PFSK-1 (cell line): ENCODE measurements at regions not wholly inside any gene's neighbourhood (a gene's known extent, or its start where the extent isn't known, plus 50 kb on each side); places are given as distances from the start of the nearest gene placed in this dataset.

Source experiments
- FOXP2 ChIP-seq: optimal IDR thresholded peaks from 2 replicates; pipeline ENCODE3; 2011; ENCODE audit warnings: borderline replicate concordance, control low read depth, inconsistent platforms; ENCODE audit not compliant: insufficient read depth; ENCODE audit errors: extremely low read length, extremely low read depth
- POLR2AphosphoS5 ChIP-seq: IDR thresholded peaks from 2 replicates; pipeline ENCODE4 v1.6.1; 2012; ENCODE audit warnings: low read depth, mild to moderate bottlenecking, control low read depth, low read length, moderate library complexity
- REST ChIP-seq, 2 experiments: IDR thresholded peaks; 2 replicates each; pipeline versions ENCODE4 v1.6.1 to v1.8.0; 2011 to 2012; ENCODE audit warnings: low read depth in 2 of 2, low read length in 2 of 2, control low read depth in 1 of 2, inconsistent platforms in 1 of 2, mild to moderate bottlenecking in 1 of 2, moderate library complexity in 1 of 2; ENCODE audit not compliant: insufficient read depth in 1 of 2
- SIN3A ChIP-seq: IDR thresholded peaks from 2 replicates; pipeline ENCODE4 v1.6.1; 2012; ENCODE audit warnings: mild to moderate bottlenecking, low read length, moderate library complexity, borderline replicate concordance; ENCODE audit not compliant: insufficient read depth
- TAF1 ChIP-seq: IDR thresholded peaks from 2 replicates; pipeline ENCODE4 v1.6.1; 2012; ENCODE audit warnings: low read length, control low read depth, borderline replicate concordance; ENCODE audit not compliant: insufficient read depth

GRCh38 chr21:38965910-38966504 lies 160.3 kb downstream of the ETS2 start:
- TF ChIP-seq POLR2AphosphoS5 (no peak), REST (IDR thresholded peaks at IDR 0.05; ENCODE audit: insufficient read depth in 1 of 2, low read depth in 2 of 2, low read length in 2 of 2) (no peak), SIN3A (no peak), TAF1 (no peak), FOXP2 (peak; percentile 95)
